MCF 10A (cell line): ENCODE measurements at regions not wholly inside any gene's neighbourhood (a gene's known extent, or its start where the extent isn't known, plus 50 kb on each side); places are given as distances from the start of the nearest gene placed in this dataset.

Experiments used
- BruUV-seq: library from RNA; stranded (reverse); fragments of 400-500 nt; replicated peaks from 2 replicates; lab custom pipeline; 2021; lab: Mats Ljungman, UMichigan
- CTCF ChIA-PET: fragments of 300-600 bp; sonication (Branson Sonifier 250); formaldehyde crosslinking; extraction: SDS; loops from one replicate; lab custom pipeline; 2021; ENCODE audit warnings: antibody characterized with exemption, inconsistent platforms; lab: Yijun Ruan, JAX
- POLR2A ChIA-PET: fragments of 300-600, 350-650 bp; sonication (Branson Sonifier 250); formaldehyde crosslinking; extraction: SDS; loops from one replicate; lab custom pipeline; 2020; ENCODE audit warnings: antibody characterized with exemption, inconsistent platforms; lab: Yijun Ruan, JAX
- DNase-seq: peaks from one replicate; pipeline ENCODE4 v3.0.0-alpha.2; 2018; ENCODE audit not compliant: unreplicated experiment
- H3K27ac Mint-ChIP-seq: one replicate; pipeline ENCODE4 v1.8.0; 2022; ENCODE audit warnings: mild to moderate bottlenecking, low read depth, mixed read lengths; ENCODE audit not compliant: unreplicated experiment
- H3K27me3 Mint-ChIP-seq: one replicate; pipeline ENCODE4 v1.8.0; 2022; ENCODE audit warnings: mixed read lengths; ENCODE audit not compliant: insufficient read depth, unreplicated experiment
- H3K36me3 Mint-ChIP-seq: one replicate; pipeline ENCODE4 v1.8.0; 2022; ENCODE audit warnings: mild to moderate bottlenecking, moderate library complexity, mixed read lengths; ENCODE audit not compliant: insufficient read depth, unreplicated experiment
- H3K4me1 Mint-ChIP-seq: one replicate; pipeline ENCODE4 v1.8.0; 2022; ENCODE audit warnings: mixed read lengths; ENCODE audit not compliant: insufficient read depth, unreplicated experiment
- H3K4me3 Mint-ChIP-seq: one replicate; pipeline ENCODE4 v1.8.0; 2022; ENCODE audit warnings: mild to moderate bottlenecking, moderate library complexity, mixed read lengths; ENCODE audit not compliant: unreplicated experiment
- H3K9me3 Mint-ChIP-seq: one replicate; pipeline ENCODE4 v1.8.0; 2022; ENCODE audit warnings: mixed read lengths; ENCODE audit not compliant: unreplicated experiment
- CTCF ChIP-seq: fragments of 200-600 bp; IDR thresholded peaks from one replicate; pipeline ENCODE4 v1.8.0; 2022; ENCODE audit warnings: antibody characterized with exemption, mild to moderate bottlenecking; ENCODE audit not compliant: unreplicated experiment
- intact Hi-C: fragments of 100-400 bp; cut with micrococcal nuclease; formaldehyde crosslinking; loops from 2 replicates; pipeline ENCODE4 v1.14.1; 2022

- ChIA-PET CTCF (no interaction called here), POLR2A (no interaction called here)
- Mint-ChIP-seq H3K4me3 (no peak overlapping the region), H3K4me1 (no peaks in the 10 kb centered on the region), H3K27me3 (no peaks in the 10 kb centered on the region), H3K9me3 (peaks cover 6% of the 10 kb centered on the region), H3K27ac (no peak overlapping the region), H3K36me3 (no peaks in the 10 kb centered on the region)
- intact Hi-C loops: no loop called here
- TF ChIP-seq CTCF: no peak
- BruUV-seq: no TSS peak
- DNase-seq: no peak
Measured at GRCh38 chr5:125006011-125006685, 259.7 kb upstream of the ZNF608 start.

- H3K27me3 Mint-ChIP-seq: no peaks in the 10 kb centered on the region
- no peak for TF ChIP-seq CTCF
- no TSS peak for BruUV-seq
Measured at GRCh38 chr5:125010356-125010755, 263.9 kb upstream of the ZNF608 start.

GRCh38 chr5:125011014-125011413 lies 264.6 kb upstream of the ZNF608 start:
- BruUV-seq: no TSS peak
- DNase-seq: no peak
- Mint-ChIP-seq H3K9me3 (no peaks in the 10 kb centered on the region), H3K4me1 (no peaks in the 10 kb centered on the region), H3K36me3 (no peaks in the 10 kb centered on the region), H3K27ac (no peak overlapping the region), H3K27me3 (no peaks in the 10 kb centered on the region), H3K4me3 (no peak overlapping the region)
- CTCF ChIA-PET: interaction anchor here (0.5 to 0.9 kb wide), 2 partner anchors 12 to 138 kb away, joined by 3 read pairs; no protein-coding TSS in a partner anchor
- intact Hi-C loops: no loop called here
- POLR2A ChIA-PET: interaction anchor here (0.5 to 0.8 kb wide), 2 partner anchors 13 to 131 kb away, joined by 3 read pairs; no protein-coding TSS in a partner anchor
- TF ChIP-seq CTCF: no peak

More at GRCh38 chr5:125010356-125010755, 263.9 kb upstream of the ZNF608 start:
- Mint-ChIP-seq H3K4me3 (no peak overlapping the region), H3K9me3 (no peaks in the 10 kb centered on the region), H3K4me1 (no peaks in the 10 kb centered on the region), H3K27ac (no peak overlapping the region), H3K36me3 (no peaks in the 10 kb centered on the region)
- CTCF ChIA-PET: interaction anchor here (0.5 to 0.6 kb wide), 2 partner anchors 12 to 96 kb away, joined by 3 to 4 read pairs; no protein-coding TSS in a partner anchor
- DNase-seq: no peak
- POLR2A ChIA-PET: interaction anchor here (0.8 kb wide), 1 partner anchor 132 kb away, joined by 3 read pairs; no protein-coding TSS in a partner anchor
- intact Hi-C loops: no loop called here

GRCh38 chr5:125011419-125011818 lies 265.0 kb upstream of the ZNF608 start:
- Mint-ChIP-seq H3K27ac (no peak overlapping the region), H3K9me3 (no peaks in the 10 kb centered on the region), H3K36me3 (no peaks in the 10 kb centered on the region), H3K4me1 (no peaks in the 10 kb centered on the region), H3K4me3 (no peak overlapping the region), H3K27me3 (no peaks in the 10 kb centered on the region)
- POLR2A ChIA-PET: interaction anchor here (0.5 to 0.7 kb wide), 2 partner anchors 13 to 739 kb away, joined by 3 to 4 read pairs; no protein-coding TSS in a partner anchor
- DNase-seq: no peak
- BruUV-seq: no TSS peak
- CTCF ChIA-PET: interaction anchor here (0.9 kb wide), 1 partner anchor 137 kb away, joined by 3 read pairs; no protein-coding TSS in a partner anchor
- intact Hi-C loops: no loop called here
- TF ChIP-seq CTCF: no peak
